Adrenal gland (tissue), 5 donors: ENCODE measurements at regions not wholly inside any gene's neighbourhood (a gene's known extent, or its start where the extent isn't known, plus 50 kb on each side); places are given as distances from the start of the nearest gene placed in this dataset.

Experiments
- POLR2A ChIP-seq, 2 donors: fragments of 450-650 bp; IDR thresholded peaks; one replicate each; pipeline ENCODE4 v1.6.1; 2017; ENCODE audit warnings: antibody characterized with exemption in 2 of 2, mild to moderate bottlenecking in 2 of 2, moderate library complexity in 1 of 2
- TF ChIP-seq, protein P1 (sequence below), 6 experiments: fragments of 450-650 bp in 4 of 6; fragments of 200-600 bp in 2 of 6; sonication (generic) in 1 of 6; IDR thresholded peaks; 1 replicate in 5 of 6; 2 replicates in 1 of 6; pipeline versions ENCODE4 v1.5.1 to v1.8.0; 2016 to 2021; ENCODE audit warnings: antibody characterized with exemption in 6 of 6, mild to moderate bottlenecking in 2 of 6, moderate library complexity in 1 of 6
- donor health status: DM: no; HTN: no; CAD: no.

DNA sequence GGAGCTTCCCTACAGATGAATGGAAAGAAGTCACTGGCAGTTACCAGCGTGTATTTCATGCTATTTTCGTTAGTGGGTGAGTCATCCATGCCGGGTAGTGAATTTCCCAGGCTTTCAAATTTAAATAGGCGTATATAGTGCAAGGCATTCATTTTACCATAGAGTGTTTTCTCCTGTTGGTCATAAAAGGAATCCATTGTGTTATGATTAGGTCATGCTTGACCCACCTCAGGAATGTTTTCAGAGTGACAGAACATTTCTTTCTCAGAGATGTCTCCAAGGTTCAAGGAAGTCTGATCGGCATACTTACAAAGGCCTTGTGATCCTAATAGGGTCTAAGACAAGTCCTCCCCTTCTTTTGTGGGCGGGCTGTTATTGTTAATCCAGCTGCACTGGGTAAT, 110.7 kb downstream of the AKR1D1 start:
- TF ChIP-seq POLR2A (IDR thresholded peaks at IDR 0.05), result no peak
- TF ChIP-seq, protein P1, sequence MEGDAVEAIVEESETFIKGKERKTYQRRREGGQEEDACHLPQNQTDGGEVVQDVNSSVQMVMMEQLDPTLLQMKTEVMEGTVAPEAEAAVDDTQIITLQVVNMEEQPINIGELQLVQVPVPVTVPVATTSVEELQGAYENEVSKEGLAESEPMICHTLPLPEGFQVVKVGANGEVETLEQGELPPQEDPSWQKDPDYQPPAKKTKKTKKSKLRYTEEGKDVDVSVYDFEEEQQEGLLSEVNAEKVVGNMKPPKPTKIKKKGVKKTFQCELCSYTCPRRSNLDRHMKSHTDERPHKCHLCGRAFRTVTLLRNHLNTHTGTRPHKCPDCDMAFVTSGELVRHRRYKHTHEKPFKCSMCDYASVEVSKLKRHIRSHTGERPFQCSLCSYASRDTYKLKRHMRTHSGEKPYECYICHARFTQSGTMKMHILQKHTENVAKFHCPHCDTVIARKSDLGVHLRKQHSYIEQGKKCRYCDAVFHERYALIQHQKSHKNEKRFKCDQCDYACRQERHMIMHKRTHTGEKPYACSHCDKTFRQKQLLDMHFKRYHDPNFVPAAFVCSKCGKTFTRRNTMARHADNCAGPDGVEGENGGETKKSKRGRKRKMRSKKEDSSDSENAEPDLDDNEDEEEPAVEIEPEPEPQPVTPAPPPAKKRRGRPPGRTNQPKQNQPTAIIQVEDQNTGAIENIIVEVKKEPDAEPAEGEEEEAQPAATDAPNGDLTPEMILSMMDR (IDR thresholded peaks at IDR 0.05), result no peak
